Fibroblast of villous mesenchyme (primary cell): ENCODE measurements at regions not wholly inside any gene's neighbourhood (a gene's known extent, or its start where the extent isn't known, plus 50 kb on each side); places are given as distances from the start of the nearest gene placed in this dataset.
A peak's percentile ranks its signal among the peaks of the same experiment; 100 is the strongest.

Source experiments
- DNase-seq: peaks from one replicate; pipeline ENCODE4 v3.0.0-alpha.2; 2010; ENCODE audit warnings: low read depth
- H3K4me3 ChIP-seq: 2 replicates; pipeline ENCODE4 v1.5.1; 2011; ENCODE audit warnings: low read depth, mild to moderate bottlenecking, low read length
- CTCF ChIP-seq: IDR thresholded peaks from 2 replicates; pipeline ENCODE4 v1.5.1; 2012; ENCODE audit warnings: low read depth, mild to moderate bottlenecking, low read length; ENCODE audit not compliant: insufficient read depth

- no peak overlapping the region for H3K4me3 ChIP-seq
- no peak for TF ChIP-seq CTCF
- DNase-seq: no peak
Measured at GRCh38 chr2:176820371-176820932, 392.1 kb upstream of the HNRNPA3 start.

- DNase-seq: no peak
- no peak overlapping the region for H3K4me3 ChIP-seq
- TF ChIP-seq CTCF: peak; percentile 7
Measured at GRCh38 chr2:176821350-176821749, 391.2 kb upstream of the HNRNPA3 start.

- DNase-seq: no peak
- H3K4me3 ChIP-seq: no peak overlapping the region
- TF ChIP-seq CTCF: no peak
Measured at GRCh38 chr2:176822060-176822459, 390.5 kb upstream of the HNRNPA3 start.

- no peak for DNase-seq
- no peak overlapping the region for H3K4me3 ChIP-seq
- no peak for TF ChIP-seq CTCF
Measured at GRCh38 chr2:176826356-176826755, 386.2 kb upstream of the HNRNPA3 start.

- no peak for DNase-seq
- no peak overlapping the region for H3K4me3 ChIP-seq
- no peak for TF ChIP-seq CTCF
Measured at GRCh38 chr2:176826984-176827668, 385.5 kb upstream of the HNRNPA3 start.

- no peak for DNase-seq
- TF ChIP-seq CTCF: no peak
- no peak overlapping the region for H3K4me3 ChIP-seq
Measured at GRCh38 chr2:176830362-176830761, 382.2 kb upstream of the HNRNPA3 start.

- no peak overlapping the region for H3K4me3 ChIP-seq
- DNase-seq: no peak
- no peak for TF ChIP-seq CTCF
Measured at GRCh38 chr2:176832086-176832485, 380.5 kb upstream of the HNRNPA3 start.
